ENCODE measurements at regions not wholly inside any gene's neighbourhood (a gene's known extent, or its start where the extent isn't known, plus 50 kb on each side); places are given as distances from the start of the nearest gene placed in this dataset.

- H3K36me3 ChIP-seq (ENCODE audit: low read length) = no peaks in the 10 kb centered on the region
- no peak overlapping the region for H3K4me2 ChIP-seq (ENCODE audit: low read depth, low read length, poor library complexity, severe bottlenecking)
- no peaks in the 10 kb centered on the region for H3F3A ChIP-seq (ENCODE audit: insufficient read depth)
- peaks cover 3% of the 10 kb centered on the region; the same call in 1 of the 2 replicates for H3K27me3 ChIP-seq (ENCODE audit: low read length)
- no peaks in the 10 kb centered on the region for H3K9me3 ChIP-seq (ENCODE audit: insufficient read depth, low read length)
- no peak overlapping the region for H3K9ac ChIP-seq (ENCODE audit: low read length)
- H2AFZ ChIP-seq (ENCODE audit: low read depth, low read length, severe bottlenecking) = no peak overlapping the region
- no peak overlapping the region for H3K27ac ChIP-seq (ENCODE audit: low read depth, low read length)
- no peaks in the 10 kb centered on the region for H4K20me1 ChIP-seq (ENCODE audit: low read depth, low read length)
- H3K79me2 ChIP-seq (ENCODE audit: insufficient read depth, low read length) = no peaks in the 10 kb centered on the region
- no peak overlapping the region for H3K4me3 ChIP-seq (ENCODE audit: insufficient read depth, low read length, poor library complexity, severe bottlenecking)
- no peaks in the 10 kb centered on the region for H3K9me2 ChIP-seq (replicated peaks; ENCODE audit: insufficient read depth, low read length)
- TF ChIP-seq CTCF (IDR thresholded peaks at IDR 0.05; ENCODE audit: insufficient read depth, low read length, poor library complexity, severe bottlenecking) = no peak
- TF ChIP-seq EZH2phosphoT487 (conservative IDR thresholded peaks at IDR 0.05; ENCODE audit: low read length) = no peak
These were observed 138.5 kb upstream of the PHACTR1 start for GRCh38 chr6:12578097-12578496.

DNA sequence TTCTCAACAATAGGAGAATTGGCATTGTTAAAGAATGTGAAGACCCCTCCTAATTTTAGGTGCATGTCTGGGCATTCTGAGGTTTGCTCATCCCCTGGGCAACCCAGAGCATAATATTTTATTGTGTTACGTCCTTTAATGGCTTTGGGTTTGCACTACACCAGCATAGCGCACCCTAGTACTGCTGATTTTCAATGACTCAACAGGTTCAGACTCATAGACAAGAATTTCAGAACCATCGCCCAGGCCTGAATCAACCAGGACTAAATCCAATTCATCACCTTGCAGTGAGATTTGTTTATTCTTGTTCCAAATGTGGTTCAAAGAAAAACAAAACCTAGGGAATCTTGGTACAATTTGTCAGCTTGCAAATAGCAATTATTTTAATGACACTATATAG is 137.8 kb upstream of the PHACTR1 start:
- H3K36me3 ChIP-seq (ENCODE audit: low read length) = no peaks in the 10 kb centered on the region
- no peak overlapping the region for H3K4me2 ChIP-seq (ENCODE audit: low read depth, low read length, poor library complexity, severe bottlenecking)
- no peaks in the 10 kb centered on the region for H4K20me1 ChIP-seq (ENCODE audit: low read depth, low read length)
- H3K27ac ChIP-seq (ENCODE audit: low read depth, low read length) = no peak overlapping the region
- no peaks in the 10 kb centered on the region for H3F3A ChIP-seq (ENCODE audit: insufficient read depth)
- TF ChIP-seq EZH2phosphoT487 (conservative IDR thresholded peaks at IDR 0.05; ENCODE audit: low read length) = no peak
- TF ChIP-seq CTCF (IDR thresholded peaks at IDR 0.05; ENCODE audit: insufficient read depth, low read length, poor library complexity, severe bottlenecking) = no peak
- H2AFZ ChIP-seq (ENCODE audit: low read depth, low read length, severe bottlenecking) = no peak overlapping the region
- H3K9ac ChIP-seq (ENCODE audit: low read length) = no peak overlapping the region
- H3K27me3 ChIP-seq (ENCODE audit: low read length) = no peaks in the 10 kb centered on the region
- H3K79me2 ChIP-seq (ENCODE audit: insufficient read depth, low read length) = no peaks in the 10 kb centered on the region
- H3K9me3 ChIP-seq (ENCODE audit: insufficient read depth, low read length) = no peaks in the 10 kb centered on the region
- no peak overlapping the region for H3K4me3 ChIP-seq (ENCODE audit: insufficient read depth, low read length, poor library complexity, severe bottlenecking)
- H3K9me2 ChIP-seq (replicated peaks; ENCODE audit: insufficient read depth, low read length) = no peaks in the 10 kb centered on the region

GRCh38 chr6:12580290-12580689 is 136.3 kb upstream of the PHACTR1 start:
- Histone ChIP-seq H2AFZ (ENCODE audit: low read depth, low read length, severe bottlenecking) (no peak overlapping the region), H3K4me3 (ENCODE audit: insufficient read depth, low read length, poor library complexity, severe bottlenecking) (no peak overlapping the region), H3F3A (ENCODE audit: insufficient read depth) (no peaks in the 10 kb centered on the region), H3K36me3 (ENCODE audit: low read length) (no peaks in the 10 kb centered on the region), H4K20me1 (ENCODE audit: low read depth, low read length) (no peaks in the 10 kb centered on the region), H3K4me2 (ENCODE audit: low read depth, low read length, poor library complexity, severe bottlenecking) (no peak overlapping the region), H3K27ac (ENCODE audit: low read depth, low read length) (no peak overlapping the region), H3K9me3 (ENCODE audit: insufficient read depth, low read length) (no peaks in the 10 kb centered on the region), H3K27me3 (ENCODE audit: low read length) (no peaks in the 10 kb centered on the region), H3K79me2 (ENCODE audit: insufficient read depth, low read length) (no peaks in the 10 kb centered on the region), H3K9me2 (replicated peaks; ENCODE audit: insufficient read depth, low read length) (no peaks in the 10 kb centered on the region), H3K9ac (ENCODE audit: low read length) (no peak overlapping the region)
- no peak for TF ChIP-seq CTCF (IDR thresholded peaks at IDR 0.05; ENCODE audit: insufficient read depth, low read length, poor library complexity, severe bottlenecking)
- no peak for TF ChIP-seq EZH2phosphoT487 (conservative IDR thresholded peaks at IDR 0.05; ENCODE audit: low read length)
